ENCODE measurements at regions not wholly inside any gene's neighbourhood (a gene's known extent, or its start where the extent isn't known, plus 50 kb on each side); places are given as distances from the start of the nearest gene placed in this dataset.

- DNase-seq (ENCODE audit: low spot score): no peak
- intact Hi-C loops (cut with DNase I): no loop called here
Measured at GRCh38 chr18:47571957-47572356, 320.5 kb upstream of the SKOR2 start.

GRCh38 chr18:47566809-47567208 is 315.3 kb upstream of the SKOR2 start:
- intact Hi-C loops (cut with DNase I): no loop called here
- DNase-seq (ENCODE audit: low spot score): no peak

- DNase-seq (ENCODE audit: low spot score): no peak
- intact Hi-C loops (cut with DNase I): no loop called here
Measured at GRCh38 chr18:47560723-47561715, 309.6 kb upstream of the SKOR2 start.

- intact Hi-C loops (cut with DNase I): no loop called here
- no peak for DNase-seq (ENCODE audit: low spot score)
Measured at GRCh38 chr18:47558110-47558750, 306.8 kb upstream of the SKOR2 start.

- DNase-seq (ENCODE audit: low spot score): no peak
- intact Hi-C loops (cut with DNase I): no loop called here
Measured at GRCh38 chr18:47557160-47557559, 305.7 kb upstream of the SKOR2 start.

- intact Hi-C loops (cut with DNase I): no loop called here
Measured at GRCh38 chr18:47552783-47553182, 301.3 kb upstream of the SKOR2 start.

GRCh38 chr18:47550611-47551010 is 299.2 kb upstream of the SKOR2 start:
- intact Hi-C loops (cut with DNase I): no loop called here
- DNase-seq (ENCODE audit: low spot score): no peak

More at GRCh38 chr18:47552783-47553182, 301.3 kb upstream of the SKOR2 start:
- no peak for DNase-seq (ENCODE audit: low spot score)

- intact Hi-C loops (cut with DNase I): no loop called here
- no peak for DNase-seq (ENCODE audit: low spot score)
Measured at GRCh38 chr18:47549021-47549540, 297.6 kb upstream of the SKOR2 start.

GRCh38 chr18:47547539-47548202 is 296.2 kb upstream of the SKOR2 start:
- no peak for DNase-seq (ENCODE audit: low spot score)
- intact Hi-C loops (cut with DNase I): no loop called here

GRCh38 chr18:47545613-47546012 is 294.2 kb upstream of the SKOR2 start:
- DNase-seq (ENCODE audit: low spot score): no peak
- intact Hi-C loops (cut with DNase I): no loop called here

GRCh38 chr18:47543080-47543479 is 291.6 kb upstream of the SKOR2 start:
- no peak for DNase-seq (ENCODE audit: low spot score)
- intact Hi-C loops (cut with DNase I): no loop called here

GRCh38 chr18:47542551-47542950 is 291.1 kb upstream of the SKOR2 start:
- DNase-seq (ENCODE audit: low spot score): no peak
- intact Hi-C loops (cut with DNase I): no loop called here

GRCh38 chr18:47531717-47532116 is 280.3 kb upstream of the SKOR2 start:
- DNase-seq (ENCODE audit: low spot score): no peak
- intact Hi-C loops (cut with DNase I): no loop called here

GRCh38 chr18:47530695-47531094 is 279.2 kb upstream of the SKOR2 start:
- DNase-seq (ENCODE audit: low spot score): no peak
- intact Hi-C loops (cut with DNase I): no loop called here

- intact Hi-C loops (cut with DNase I): no loop called here
- no peak for DNase-seq (ENCODE audit: low spot score)
Measured at GRCh38 chr18:47528343-47528742, 276.9 kb upstream of the SKOR2 start.

- no peak for DNase-seq (ENCODE audit: low spot score)
- intact Hi-C loops (cut with DNase I): no loop called here
Measured at GRCh38 chr18:47526147-47526546, 274.7 kb upstream of the SKOR2 start.

- intact Hi-C loops (cut with DNase I): no loop called here
- DNase-seq (ENCODE audit: low spot score): no peak
Measured at GRCh38 chr18:47522359-47522758, 270.9 kb upstream of the SKOR2 start.

GRCh38 chr18:47520263-47520662 is 268.8 kb upstream of the SKOR2 start:
- intact Hi-C loops (cut with DNase I): no loop called here
- no peak for DNase-seq (ENCODE audit: low spot score)

GRCh38 chr18:47519706-47520105 is 268.2 kb upstream of the SKOR2 start:
- intact Hi-C loops (cut with DNase I): no loop called here
- no peak for DNase-seq (ENCODE audit: low spot score)

- intact Hi-C loops (cut with DNase I): no loop called here
- no peak for DNase-seq (ENCODE audit: low spot score)
Measured at GRCh38 chr18:47519277-47519676, 267.8 kb upstream of the SKOR2 start.
